ENCODE measurements at regions not wholly inside any gene's neighbourhood (a gene's known extent, or its start where the extent isn't known, plus 50 kb on each side); places are given as distances from the start of the nearest gene placed in this dataset.
A peak's percentile ranks its signal among the peaks of the same experiment; 100 is the strongest.

- DNase-seq: no peak
These were observed 50.4 kb upstream of the CTIF start for GRCh38 chr18:48488388-48488850.

- no peak for DNase-seq
These were observed 52.1 kb upstream of the CTIF start for GRCh38 chr18:48486754-48487153.

- DNase-seq: no peak
These were observed 52.9 kb upstream of the CTIF start for GRCh38 chr18:48485828-48486405.

GRCh38 chr18:48481092-48481491 is 57.7 kb upstream of the CTIF start:
- DNase-seq: no peak

GRCh38 chr18:48479531-48479930 is 59.3 kb upstream of the CTIF start:
- DNase-seq: no peak

GRCh38 chr18:48477348-48477747 is 61.5 kb upstream of the CTIF start:
- no peak for DNase-seq

- no peak for DNase-seq
These were observed 62.3 kb upstream of the CTIF start for GRCh38 chr18:48476550-48476917.

GRCh38 chr18:48475635-48476549 is 62.9 kb upstream of the CTIF start:
- peak; percentile 30 to 61 for DNase-seq

GRCh38 chr18:48473816-48474215 is 64.6 kb upstream of the ZBTB7C start:
- no peak for DNase-seq

- no peak for DNase-seq
These were observed 63.4 kb upstream of the ZBTB7C start for GRCh38 chr18:48472610-48473009.

GRCh38 chr18:48470484-48471180 is 61.4 kb upstream of the ZBTB7C start:
- no peak for DNase-seq

- no peak for DNase-seq
These were observed 59.0 kb upstream of the ZBTB7C start for GRCh38 chr18:48468151-48468550.

- DNase-seq: no peak
These were observed 58.0 kb upstream of the ZBTB7C start for GRCh38 chr18:48467231-48467630.

GRCh38 chr18:48462510-48462909 is 53.3 kb upstream of the ZBTB7C start:
- no peak for DNase-seq

GRCh38 chr18:48460929-48461583 is 51.9 kb upstream of the ZBTB7C start:
- DNase-seq: no peak

- DNase-seq: no peak
These were observed 50.3 kb upstream of the ZBTB7C start for GRCh38 chr18:48459465-48459864.

GRCh38 chr18:48459016-48459415 is 49.8 kb upstream of the ZBTB7C start:
- DNase-seq: no peak
